HEK293T (cell line): ENCODE measurements at regions not wholly inside any gene's neighbourhood (a gene's known extent, or its start where the extent isn't known, plus 50 kb on each side); places are given as distances from the start of the nearest gene placed in this dataset.

ENCODE experiments used
- BHLHE40 ChIP-seq: fragments of 450-650 bp; IDR thresholded peaks from 2 replicates; pipeline ENCODE4 v1.6.1; 2016; ENCODE audit warnings: mild to moderate bottlenecking, moderate library complexity, borderline replicate concordance
- FOXA1 ChIP-seq: fragments of 450-650 bp; IDR thresholded peaks from 2 replicates; pipeline ENCODE4 v1.6.1; 2016; ENCODE audit warnings: mild to moderate bottlenecking
- HDGF ChIP-seq: fragments of 450-650 bp; IDR thresholded peaks from 2 replicates; pipeline ENCODE4 v1.6.1; 2017; ENCODE audit warnings: antibody characterized with exemption, borderline replicate concordance
- NFRKB ChIP-seq: fragments of 450-650 bp; IDR thresholded peaks from 2 replicates; pipeline ENCODE4 v1.6.1; 2016; ENCODE audit warnings: mild to moderate bottlenecking, moderate library complexity
- PKNOX1 ChIP-seq: fragments of 450-650 bp; IDR thresholded peaks from 2 replicates; pipeline ENCODE4 v1.6.1; 2016
- SUZ12 ChIP-seq: fragments of 450-650 bp; IDR thresholded peaks from 2 replicates; pipeline ENCODE4 v1.6.1; 2016; ENCODE audit warnings: mild to moderate bottlenecking
- ZNF384 ChIP-seq: fragments of 450-650 bp; IDR thresholded peaks from 2 replicates; pipeline ENCODE4 v1.6.1; 2016

GRCh38 chr10:10685566-10685965, 332.1 kb upstream of the CELF2 start:
- TF ChIP-seq SUZ12 (no peak), BHLHE40 (no peak), FOXA1 (no peak), ZNF384 (no peak), PKNOX1 (no peak), NFRKB (no peak), HDGF (no peak)
